ENCODE measurements at regions not wholly inside any gene's neighbourhood (a gene's known extent, or its start where the extent isn't known, plus 50 kb on each side); places are given as distances from the start of the nearest gene placed in this dataset.

- Histone ChIP-seq H3K4me3 (ENCODE audit: severe bottlenecking) (no peak overlapping the region), H3K9me3 (ENCODE audit: severe bottlenecking) (no peaks in the 10 kb centered on the region), H3K27me3 (ENCODE audit: insufficient read depth, poor library complexity, severe bottlenecking) (no peaks in the 10 kb centered on the region), H3K27ac (ENCODE audit: poor library complexity, severe bottlenecking) (no peak overlapping the region), H3K36me3 (ENCODE audit: low read depth) (no peaks in the 10 kb centered on the region), H3K4me1 (ENCODE audit: insufficient read depth, poor library complexity, severe bottlenecking) (no peaks in the 10 kb centered on the region)
- ATAC-seq (ENCODE audit: low read depth) (no peak), DNase-seq (ENCODE audit: low spot score) (no peak)
- TF ChIP-seq CTCF (IDR thresholded peaks at IDR 0.05; ENCODE audit: poor library complexity, severe bottlenecking) = no peak
Measured at GRCh38 chr11:70737816-70738630, 339.7 kb downstream of the CTTN start.

GRCh38 chr11:70738661-70739060, 340.3 kb downstream of the CTTN start:
- Histone ChIP-seq H3K36me3 (ENCODE audit: low read depth) (no peaks in the 10 kb centered on the region), H3K27ac (ENCODE audit: poor library complexity, severe bottlenecking) (no peak overlapping the region), H3K9me3 (ENCODE audit: severe bottlenecking) (no peaks in the 10 kb centered on the region), H3K4me3 (ENCODE audit: severe bottlenecking) (no peak overlapping the region), H3K4me1 (ENCODE audit: insufficient read depth, poor library complexity, severe bottlenecking) (no peaks in the 10 kb centered on the region), H3K27me3 (ENCODE audit: insufficient read depth, poor library complexity, severe bottlenecking) (no peaks in the 10 kb centered on the region)
- DNase-seq (ENCODE audit: low spot score) = no peak
- TF ChIP-seq CTCF (IDR thresholded peaks at IDR 0.05; ENCODE audit: poor library complexity, severe bottlenecking) = no peak
- no peak for ATAC-seq (ENCODE audit: low read depth)

GRCh38 chr11:70739091-70739490, 340.8 kb downstream of the CTTN start:
- Histone ChIP-seq H3K36me3 (ENCODE audit: low read depth) (no peaks in the 10 kb centered on the region), H3K9me3 (ENCODE audit: severe bottlenecking) (no peaks in the 10 kb centered on the region), H3K4me1 (ENCODE audit: insufficient read depth, poor library complexity, severe bottlenecking) (no peaks in the 10 kb centered on the region), H3K27ac (ENCODE audit: poor library complexity, severe bottlenecking) (no peak overlapping the region), H3K27me3 (ENCODE audit: insufficient read depth, poor library complexity, severe bottlenecking) (no peaks in the 10 kb centered on the region), H3K4me3 (ENCODE audit: severe bottlenecking) (no peak overlapping the region)
- TF ChIP-seq CTCF (IDR thresholded peaks at IDR 0.05; ENCODE audit: poor library complexity, severe bottlenecking) = no peak
- ATAC-seq (ENCODE audit: low read depth) (no peak), DNase-seq (ENCODE audit: low spot score) (no peak)

DNA sequence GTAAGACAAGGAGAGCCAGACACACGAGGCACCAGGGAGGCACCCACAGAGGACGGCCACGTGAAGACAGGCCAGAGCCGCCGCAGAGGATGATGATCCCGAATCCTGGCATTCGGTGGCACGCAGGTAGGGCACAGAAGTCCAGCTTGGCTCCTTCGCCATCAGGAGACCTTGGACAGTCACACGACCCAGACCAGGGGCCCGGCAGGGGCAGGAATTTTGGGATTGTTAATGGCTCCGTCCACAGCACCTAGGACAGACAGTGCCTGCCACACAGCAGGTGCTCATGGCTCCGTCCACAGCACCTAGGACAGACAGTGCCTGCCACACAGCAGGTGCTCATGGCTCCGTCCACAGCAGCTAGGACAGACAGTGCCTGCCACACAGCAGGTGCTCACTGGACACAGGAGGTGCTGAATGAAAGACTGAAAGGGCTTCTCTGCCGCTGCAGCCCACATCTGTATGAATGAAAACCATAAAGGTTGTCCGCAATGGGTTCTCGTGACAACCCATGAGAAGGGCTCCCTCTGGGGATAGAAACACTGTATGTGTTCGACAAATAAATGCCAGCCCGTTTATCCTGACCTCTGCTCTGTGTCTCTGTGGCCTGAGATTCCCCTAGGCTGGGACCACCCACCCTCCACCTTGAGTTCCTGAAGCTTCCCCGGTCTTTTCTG, 341.6 kb downstream of the CTTN start:
- ATAC-seq (ENCODE audit: low read depth) (no peak), DNase-seq (ENCODE audit: low spot score) (no peak)
- no peaks in the 10 kb centered on the region for H3K4me1 ChIP-seq (ENCODE audit: insufficient read depth, poor library complexity, severe bottlenecking)
- no peak overlapping the region for H3K4me3 ChIP-seq (ENCODE audit: severe bottlenecking)
- H3K9me3 ChIP-seq (ENCODE audit: severe bottlenecking) = no peaks in the 10 kb centered on the region
- H3K27me3 ChIP-seq (ENCODE audit: insufficient read depth, poor library complexity, severe bottlenecking) = no peaks in the 10 kb centered on the region
- H3K36me3 ChIP-seq (ENCODE audit: low read depth) = no peaks in the 10 kb centered on the region
- H3K27ac ChIP-seq (ENCODE audit: poor library complexity, severe bottlenecking) = no peak overlapping the region
- no peak for TF ChIP-seq CTCF (IDR thresholded peaks at IDR 0.05; ENCODE audit: poor library complexity, severe bottlenecking)

GRCh38 chr11:70740488-70740851, 342.1 kb downstream of the CTTN start:
- H3K27me3 ChIP-seq (ENCODE audit: insufficient read depth, poor library complexity, severe bottlenecking) = no peaks in the 10 kb centered on the region
- DNase-seq (ENCODE audit: low spot score) (no peak), ATAC-seq (ENCODE audit: low read depth) (no peak)
- no peak for TF ChIP-seq CTCF (IDR thresholded peaks at IDR 0.05; ENCODE audit: poor library complexity, severe bottlenecking)
- H3K4me1 ChIP-seq (ENCODE audit: insufficient read depth, poor library complexity, severe bottlenecking) = no peaks in the 10 kb centered on the region
- H3K4me3 ChIP-seq (ENCODE audit: severe bottlenecking) = no peak overlapping the region
- H3K27ac ChIP-seq (ENCODE audit: poor library complexity, severe bottlenecking) = no peak overlapping the region
- no peaks in the 10 kb centered on the region for H3K36me3 ChIP-seq (ENCODE audit: low read depth)
- H3K9me3 ChIP-seq (ENCODE audit: severe bottlenecking) = no peaks in the 10 kb centered on the region

Measured in RWPE2 (cell line).